Stimulated activated CD8-positive, alpha-beta memory T cell treated with anti-CD3 and anti-CD28 coated beads, Interleukin-7, amount 100 ng/mL, for 4 hours (primary cell): ENCODE measurements at regions not wholly inside any gene's neighbourhood (a gene's known extent, or its start where the extent isn't known, plus 50 kb on each side); places are given as distances from the start of the nearest gene placed in this dataset.
"Not testable (repeated sequence)": the region's sequence is repeated elsewhere in the genome, so short reads cannot be mapped to it uniquely, and the experiment has no call there.

Experiments
- DNase-seq, 2 donors: peaks; one replicate each; pipeline ENCODE4 v3.0.0-alpha.2; 2020; ENCODE audit warnings: low read depth in 2 of 2

DNA sequence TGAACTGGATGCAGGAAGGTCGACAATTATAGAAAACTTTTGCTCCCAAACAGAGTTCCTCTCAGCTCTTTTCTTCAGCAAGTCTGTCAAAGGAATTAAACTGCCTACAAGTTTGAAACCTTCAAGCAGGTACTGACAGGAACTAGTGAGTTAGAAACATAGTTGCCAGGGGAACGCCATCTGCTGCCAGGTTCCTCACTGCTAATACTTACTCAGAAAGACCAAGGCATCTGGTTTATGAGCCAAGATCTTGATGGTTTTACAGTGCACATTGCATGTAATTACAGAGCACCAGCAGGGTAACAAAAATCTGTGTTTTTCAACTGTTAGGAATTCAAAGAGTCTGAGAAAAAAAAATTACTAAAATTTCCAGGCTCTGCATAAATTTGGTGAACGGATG, 300.0 kb upstream of the NRG3 start:
- DNase-seq, result no peak

DNA sequence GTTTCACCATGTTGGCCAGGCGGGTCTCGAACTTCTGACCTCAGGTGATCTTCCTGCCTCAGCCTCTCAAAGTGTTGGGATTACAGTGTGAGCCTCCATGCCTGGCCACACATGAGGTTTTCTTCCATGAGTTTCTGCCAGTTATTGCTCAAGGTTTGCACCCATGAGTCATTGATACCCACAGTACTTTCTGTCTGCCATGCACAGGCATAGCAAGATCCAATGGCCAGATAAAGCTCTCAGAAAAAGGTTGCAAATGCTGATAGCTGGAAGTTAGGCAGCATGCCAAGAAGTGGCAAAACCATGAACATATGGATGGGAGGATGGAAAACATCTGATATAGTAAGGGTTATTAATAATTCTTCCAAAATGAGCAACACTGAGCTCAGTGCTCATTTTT, 298.7 kb upstream of the NRG3 start:
- DNase-seq, result no peak

DNA sequence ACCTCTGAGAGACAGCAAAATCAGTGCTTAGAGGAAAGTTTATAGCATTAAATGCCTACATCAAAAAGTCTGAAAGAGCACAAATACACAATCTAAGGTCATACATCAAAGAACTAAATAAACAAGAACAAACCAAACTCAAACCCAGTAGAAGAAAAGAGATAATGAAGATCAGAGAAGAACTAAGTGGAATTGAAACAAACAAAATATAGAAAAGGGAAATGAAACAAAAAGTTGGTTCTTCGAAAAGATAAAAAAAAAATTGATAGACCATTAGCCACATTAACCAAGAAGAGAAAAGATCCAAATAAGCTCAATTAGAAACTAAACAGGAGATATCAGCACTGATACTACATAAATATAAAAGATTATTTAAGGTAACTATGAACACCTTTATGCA, 280.0 kb upstream of the NRG3 start:
- DNase-seq, result no peak

DNA sequence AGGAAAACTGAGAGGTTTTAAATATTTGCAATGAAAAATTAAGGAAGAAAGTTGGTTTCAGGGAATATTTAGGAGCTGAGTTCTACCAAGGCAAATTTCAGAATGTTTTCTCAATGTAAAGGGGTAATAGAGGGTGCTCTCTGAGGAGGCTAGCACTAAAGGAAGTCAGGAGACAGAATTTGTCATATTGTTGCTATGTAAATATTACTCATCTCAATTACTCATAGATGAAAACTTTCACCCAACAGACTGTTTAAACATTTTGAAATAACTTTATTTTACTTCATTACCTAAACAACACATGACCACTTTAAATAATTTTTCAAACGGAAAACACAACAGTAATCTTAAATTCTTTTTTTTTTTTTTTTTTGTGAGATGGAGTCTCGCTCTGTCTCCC, 274.8 kb upstream of the NRG3 start:
- no peak for DNase-seq

DNA sequence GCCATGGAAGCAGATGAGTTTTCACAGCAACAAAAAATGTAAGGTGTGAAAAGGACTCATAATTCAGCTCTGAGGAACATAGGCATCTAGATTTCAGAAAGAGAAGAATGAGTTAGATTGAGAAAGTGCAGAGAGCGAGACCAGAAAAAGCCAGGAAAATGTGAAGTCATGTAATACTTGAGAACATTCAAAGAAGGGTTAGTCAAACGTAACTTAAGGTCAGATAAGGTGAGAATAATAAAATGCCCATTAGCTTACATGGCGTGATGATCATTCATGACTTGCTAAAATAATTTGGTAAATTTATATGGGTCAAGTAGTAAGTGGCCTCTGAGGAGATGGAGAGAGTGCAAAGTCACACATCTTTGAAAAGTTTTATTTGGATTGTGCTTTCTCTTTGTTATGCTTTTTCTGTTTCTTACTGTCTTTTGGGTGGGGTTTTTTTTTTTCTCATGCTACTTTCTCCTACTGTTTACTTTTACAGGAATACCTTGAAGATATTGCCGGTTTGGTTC, 271.8 kb upstream of the NRG3 start:
- no peak for DNase-seq

DNA sequence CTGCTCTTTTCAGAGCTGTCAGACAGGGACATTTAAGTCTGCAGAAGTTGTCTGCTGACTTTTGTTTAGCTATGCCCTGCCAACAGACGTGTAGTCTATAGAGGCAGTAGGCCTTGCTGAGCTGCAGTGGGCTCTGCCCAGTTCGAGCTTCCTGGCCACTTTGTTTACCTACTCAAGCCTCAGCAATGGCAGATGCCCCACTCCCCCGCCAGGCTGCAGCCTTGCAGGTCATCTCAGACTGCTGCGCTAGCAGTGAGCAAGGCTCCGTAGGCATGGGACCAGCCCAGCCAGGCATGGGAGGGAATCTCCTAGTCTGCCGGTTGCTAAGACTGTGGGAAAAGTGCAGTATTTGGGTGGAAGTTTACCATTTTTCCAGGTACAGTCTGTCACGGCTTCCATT, 230.5 kb upstream of the NRG3 start:
- not testable (repeated sequence) for DNase-seq

DNA sequence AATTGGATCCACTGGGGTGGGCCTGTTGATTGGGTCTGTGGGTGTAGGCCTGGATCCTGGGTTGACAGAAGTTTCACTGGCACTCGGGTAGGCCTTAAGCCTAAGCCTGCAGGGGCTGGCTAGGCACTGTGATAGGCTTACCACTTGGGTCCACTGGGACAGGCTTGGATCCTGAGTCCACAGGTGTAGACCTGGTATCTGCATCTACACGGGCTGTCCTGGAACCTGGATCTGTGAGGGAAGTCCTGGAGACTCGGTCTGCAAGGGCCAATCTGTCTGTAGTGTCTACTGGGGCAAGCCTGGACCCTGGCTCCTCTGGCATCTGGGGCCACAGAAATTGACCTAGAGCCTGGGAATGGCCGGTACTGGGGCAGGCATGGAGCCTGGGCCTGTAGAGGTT, 219.0 kb upstream of the NRG3 start:
- no peak for DNase-seq

DNA sequence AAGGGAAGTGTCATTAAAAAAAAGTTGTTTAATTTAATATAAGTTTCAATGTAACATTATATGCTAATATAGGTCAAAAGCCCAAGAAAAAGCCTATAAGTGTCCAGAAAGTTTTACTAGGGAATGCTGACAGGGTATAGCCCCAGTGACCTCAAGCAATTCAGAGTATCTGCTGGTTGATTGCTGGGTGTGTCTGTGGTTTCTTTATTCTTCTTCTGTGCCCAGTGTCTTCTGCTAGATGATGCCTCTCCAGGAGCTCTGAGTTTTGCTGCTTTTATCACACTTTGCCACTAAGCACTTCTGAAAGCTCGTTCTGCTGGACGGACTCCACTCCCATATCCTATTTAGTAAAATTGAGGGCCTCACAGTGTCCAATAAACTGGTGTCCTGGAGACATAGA, 212.2 kb upstream of the NRG3 start:
- DNase-seq, result no peak

DNA sequence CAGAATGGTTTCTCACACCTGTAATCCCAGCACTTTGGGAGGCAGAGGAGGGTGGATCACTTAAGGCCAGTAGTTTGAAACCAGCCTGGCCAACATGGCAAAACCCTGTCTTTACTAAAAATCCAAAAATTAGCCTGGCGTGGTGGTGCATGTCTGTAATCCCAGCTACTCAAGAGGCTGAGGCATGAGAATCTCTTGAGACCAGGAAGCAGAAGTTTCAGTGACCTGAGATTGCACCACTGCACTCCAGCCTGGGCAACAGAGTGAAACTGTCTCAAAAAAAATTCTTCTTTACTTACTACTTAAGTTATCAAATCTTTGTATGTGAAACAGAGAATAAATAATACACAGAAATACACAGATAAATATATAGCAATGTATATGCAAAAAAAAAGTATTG, 210.2 kb upstream of the NRG3 start:
- DNase-seq, result not testable (repeated sequence)

DNA sequence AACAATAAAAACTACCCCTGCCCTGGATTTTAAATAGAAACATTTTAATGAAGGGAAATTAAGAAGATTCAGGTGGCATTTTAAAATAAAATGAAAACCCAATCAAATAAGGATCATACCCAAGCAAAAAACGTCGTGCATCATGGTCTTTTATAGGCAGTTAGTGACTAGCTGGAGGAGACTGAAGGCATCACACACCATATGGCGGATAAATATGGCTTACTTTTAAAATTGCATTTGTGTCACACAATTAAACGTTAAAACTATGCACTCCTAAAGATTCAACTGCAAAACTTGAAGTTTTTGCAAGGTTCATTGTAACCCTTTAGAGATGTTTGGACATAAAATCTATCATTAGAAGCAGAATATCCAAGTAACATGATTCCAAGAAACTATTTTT, 200.1 kb upstream of the NRG3 start:
- DNase-seq, result no peak

DNA sequence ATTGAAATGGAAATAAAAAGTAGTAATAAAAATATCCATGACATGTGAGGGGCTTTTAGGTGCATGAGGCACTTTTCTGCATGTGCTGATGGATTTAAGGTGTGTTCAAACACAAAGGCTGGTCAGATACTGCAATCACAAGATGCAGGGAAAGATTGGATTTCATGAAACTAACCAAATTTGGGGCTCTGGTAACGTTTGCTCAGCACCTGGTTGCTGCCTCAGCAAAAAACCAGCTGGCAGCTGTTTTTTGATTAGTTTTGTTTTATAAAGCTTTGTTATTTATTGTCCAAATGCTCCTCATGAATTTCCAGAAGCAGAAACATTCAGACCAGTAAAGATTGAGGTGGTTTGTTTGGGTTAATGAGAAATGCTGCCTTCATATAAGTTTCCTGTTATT, 195.7 kb upstream of the NRG3 start:
- no peak for DNase-seq

DNA sequence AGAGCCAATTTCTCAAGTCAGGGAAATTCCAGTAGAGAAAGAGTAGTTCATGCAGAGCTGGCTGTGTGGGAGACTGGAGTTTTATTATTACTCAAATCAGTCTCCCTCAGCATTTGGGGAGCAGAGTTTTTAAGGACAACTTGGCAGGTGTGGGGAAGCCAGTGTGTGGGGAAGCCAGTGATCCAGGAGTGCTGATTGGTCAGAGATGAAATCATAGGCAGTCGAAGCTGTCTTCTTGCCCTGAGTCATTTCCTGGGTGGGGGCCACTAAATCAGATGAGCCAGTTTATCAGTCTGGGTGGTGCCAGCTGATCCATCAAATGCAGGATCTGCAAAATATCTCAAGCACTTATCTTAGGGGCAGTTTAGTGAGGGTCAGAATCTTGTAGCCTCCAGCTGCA, 194.6 kb upstream of the NRG3 start:
- no peak for DNase-seq

DNA sequence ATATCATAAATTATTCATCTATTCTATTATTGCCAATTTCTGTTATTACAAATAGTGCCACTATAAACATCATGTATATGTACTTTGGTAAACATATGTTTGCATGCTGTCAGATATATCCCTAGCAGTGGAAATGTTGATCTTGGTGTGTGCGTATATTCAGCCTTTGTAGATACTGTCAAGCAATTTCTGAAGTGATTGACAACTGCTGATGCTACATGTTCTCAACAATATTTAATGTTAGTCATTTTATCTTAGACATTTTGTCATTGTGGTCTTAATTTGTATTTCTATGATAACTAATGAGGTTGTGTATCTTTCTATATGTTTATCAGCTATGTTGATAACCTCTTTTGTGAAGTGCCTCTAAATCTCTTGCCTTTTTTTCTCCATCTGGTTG, 186.5 kb upstream of the NRG3 start:
- no peak for DNase-seq

DNA sequence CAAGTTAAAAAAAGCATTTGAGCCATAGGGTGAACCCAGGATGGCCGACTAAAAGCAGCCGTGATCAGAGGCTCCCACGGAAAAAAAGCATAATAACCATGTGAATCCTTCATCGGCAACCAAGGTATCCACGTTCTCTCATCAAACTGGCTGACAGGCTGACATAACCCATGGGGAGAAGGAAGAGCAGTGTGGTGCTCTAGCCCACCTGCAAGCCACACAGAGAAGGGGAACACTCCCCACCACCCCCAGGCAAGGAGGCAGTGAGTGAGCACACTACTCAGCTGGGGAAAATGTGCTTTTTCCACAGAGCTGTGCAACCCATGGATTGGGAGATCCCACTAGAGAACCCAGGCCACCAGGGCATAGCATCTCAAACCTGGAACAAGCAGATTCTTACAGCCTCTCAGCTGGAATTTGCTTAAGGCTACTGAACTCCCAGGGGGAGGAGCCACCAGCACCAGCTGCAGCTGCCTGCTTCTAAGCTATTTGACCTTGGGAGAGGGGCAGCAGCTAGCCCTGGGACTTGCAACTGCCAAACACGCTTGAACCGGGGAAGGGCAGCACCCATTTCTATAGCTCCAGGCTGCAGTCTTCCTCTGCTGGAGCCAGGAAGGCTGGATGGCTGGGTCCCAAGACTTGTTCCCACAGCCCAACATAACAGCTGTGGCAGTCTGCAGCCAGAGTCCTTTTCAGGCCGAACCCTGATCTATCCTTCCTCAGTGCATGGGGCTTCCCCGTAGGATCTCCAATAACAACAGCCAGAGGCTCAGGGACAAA, 178.2 kb upstream of the NRG3 start:
- no peak for DNase-seq

DNA sequence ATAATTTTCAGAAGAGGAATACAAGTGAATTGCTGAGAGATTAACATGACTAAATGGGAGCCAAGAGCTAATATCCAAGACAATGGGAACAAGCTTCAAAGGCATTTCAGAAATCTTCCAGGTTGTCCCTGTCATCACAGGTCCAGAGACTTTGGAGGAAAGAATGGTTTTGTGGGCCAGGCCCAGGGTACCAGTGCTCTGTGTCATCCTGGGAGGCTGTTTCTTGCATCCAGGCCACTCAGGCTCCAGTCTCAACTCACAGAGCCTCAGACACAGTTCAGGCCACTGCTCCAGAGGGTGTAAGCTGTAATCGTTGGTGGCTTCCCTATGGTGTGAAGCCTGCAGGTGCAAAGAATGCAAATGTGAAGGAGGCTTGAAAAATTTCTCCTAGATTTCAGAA, 170.4 kb upstream of the NRG3 start:
- no peak for DNase-seq

DNA sequence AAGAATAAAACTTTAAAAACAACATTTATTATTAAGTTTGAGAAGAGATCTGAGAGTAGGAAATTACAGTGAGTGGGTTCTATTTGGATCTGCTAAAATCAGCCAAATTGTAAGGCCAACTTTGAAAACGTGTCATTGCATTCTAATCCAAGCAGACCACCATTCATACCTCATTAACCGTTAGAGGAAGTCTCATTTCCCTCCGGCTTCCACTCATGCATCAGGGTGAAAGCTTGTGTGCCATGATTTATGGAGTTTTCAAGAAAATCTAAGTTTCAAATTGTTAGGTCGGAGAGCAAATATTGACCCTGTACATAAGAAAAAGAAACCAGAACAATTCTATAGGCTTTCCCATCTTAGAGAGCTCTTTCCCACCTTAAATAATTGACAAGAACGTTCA, 166.6 kb upstream of the NRG3 start:
- DNase-seq, result no peak

DNA sequence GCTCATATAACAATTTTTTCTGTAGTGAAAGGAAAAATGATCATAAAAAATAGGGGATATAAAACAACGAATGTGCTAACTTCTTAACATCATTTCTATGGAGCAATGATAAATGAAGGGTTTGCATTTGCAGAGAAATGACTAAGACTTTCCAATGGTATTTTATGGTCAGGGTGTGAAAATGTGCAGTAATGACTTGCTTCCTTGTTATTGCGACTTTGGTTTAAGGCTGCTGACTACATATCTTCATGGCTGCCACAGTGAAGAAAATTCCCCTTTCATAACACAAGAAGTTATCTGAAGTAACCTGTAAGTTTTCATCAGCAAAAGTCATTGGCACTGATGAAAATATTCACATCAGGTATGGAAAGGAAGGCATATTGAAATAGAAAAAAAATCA, 166.1 kb upstream of the NRG3 start:
- no peak for DNase-seq

DNA sequence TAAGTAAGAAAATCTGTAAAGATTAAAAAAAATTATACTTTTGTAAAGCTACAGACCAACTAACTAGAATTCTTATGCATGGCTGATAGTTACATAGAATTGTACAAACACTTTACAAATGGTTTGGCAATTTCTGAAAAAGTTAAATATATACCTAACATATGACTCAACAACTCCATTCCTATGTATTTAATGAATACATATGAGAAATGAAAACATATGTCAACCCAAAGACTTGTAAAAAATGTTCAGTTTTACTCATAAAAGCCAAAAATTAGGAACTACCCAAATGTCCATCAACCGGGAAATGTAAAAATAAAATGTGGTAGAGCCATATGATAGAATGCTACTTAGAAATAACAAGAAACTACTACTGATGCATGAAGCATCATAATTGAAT, 152.6 kb upstream of the NRG3 start:
- no peak for DNase-seq

DNA sequence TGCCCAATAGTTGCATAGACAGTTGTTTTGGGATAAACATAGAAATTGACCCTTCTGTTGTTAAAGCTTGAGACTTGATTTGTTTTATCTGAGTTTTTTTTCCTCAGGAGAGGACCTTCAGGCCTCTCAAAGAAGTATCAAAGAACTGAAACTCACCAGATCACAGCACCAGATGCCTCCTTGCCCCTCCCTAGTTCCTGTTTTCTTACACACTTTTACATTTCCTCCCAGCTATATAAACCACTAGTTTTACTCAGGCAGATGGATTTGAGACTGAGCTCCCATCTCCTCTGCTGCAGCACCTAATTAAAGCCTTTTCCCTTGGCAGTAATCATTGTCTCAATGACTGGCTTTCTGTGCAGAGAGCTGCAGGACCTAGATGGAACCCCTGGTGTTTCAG, 150.6 kb upstream of the NRG3 start:
- DNase-seq, result no peak

DNA sequence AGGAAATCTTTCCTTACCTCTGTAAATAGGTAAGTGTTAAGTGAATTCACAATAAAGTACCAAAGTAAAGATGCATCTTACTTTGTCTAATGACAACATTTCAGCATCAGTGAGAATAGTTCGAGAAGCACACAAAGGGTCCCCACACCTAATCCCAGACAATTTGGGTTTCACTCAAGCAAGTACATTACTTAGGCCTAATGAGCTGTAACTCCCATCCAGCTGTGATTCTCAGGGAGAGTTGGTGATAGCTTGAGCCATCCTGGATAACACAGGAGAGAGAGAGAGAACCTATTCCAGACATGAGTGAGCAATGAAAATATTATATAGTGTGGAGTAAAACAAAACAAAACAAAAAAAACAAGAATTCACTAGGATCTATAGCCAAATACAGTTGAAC, 149.1 kb upstream of the NRG3 start:
- no peak for DNase-seq

DNA sequence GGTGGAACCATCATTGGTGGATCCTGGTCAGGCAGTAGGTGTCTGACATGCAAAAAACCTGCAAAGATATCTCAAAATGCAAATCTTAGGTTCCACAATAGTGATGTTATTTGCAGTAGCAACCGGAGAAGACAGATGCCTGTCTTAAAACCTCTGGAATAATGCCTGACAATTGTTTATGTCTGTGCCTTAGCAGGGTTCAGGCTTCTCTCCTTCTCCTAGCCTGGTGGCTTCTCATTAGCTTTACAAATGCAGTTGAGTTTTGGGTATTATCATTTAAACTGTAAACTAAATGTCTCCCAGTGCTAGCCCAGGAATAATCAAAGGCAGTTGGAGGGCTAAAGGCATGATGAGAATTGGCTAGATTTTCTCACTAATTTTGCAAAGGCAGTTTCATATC, 146.3 kb upstream of the NRG3 start:
- no peak for DNase-seq

DNA sequence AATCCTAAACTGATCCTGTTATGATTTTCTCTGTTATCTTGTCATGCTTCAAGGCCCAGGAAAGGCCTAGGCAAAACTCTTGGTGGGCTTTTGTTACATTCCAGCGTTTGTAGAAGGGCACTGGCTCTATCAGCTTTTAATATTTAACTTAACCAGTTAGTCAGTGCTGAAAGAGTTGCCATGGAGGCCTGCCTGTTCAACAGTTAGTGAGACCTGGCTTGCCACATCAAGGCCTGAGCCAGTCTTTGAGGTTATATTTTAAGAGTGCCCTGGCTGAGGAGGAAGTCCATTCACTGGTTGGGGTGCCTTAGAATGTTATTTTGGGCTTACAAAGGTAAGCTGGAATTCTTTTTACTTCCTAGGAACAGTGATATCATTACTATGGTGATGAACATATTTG, 144.1 kb upstream of the NRG3 start:
- DNase-seq, result no peak

DNA sequence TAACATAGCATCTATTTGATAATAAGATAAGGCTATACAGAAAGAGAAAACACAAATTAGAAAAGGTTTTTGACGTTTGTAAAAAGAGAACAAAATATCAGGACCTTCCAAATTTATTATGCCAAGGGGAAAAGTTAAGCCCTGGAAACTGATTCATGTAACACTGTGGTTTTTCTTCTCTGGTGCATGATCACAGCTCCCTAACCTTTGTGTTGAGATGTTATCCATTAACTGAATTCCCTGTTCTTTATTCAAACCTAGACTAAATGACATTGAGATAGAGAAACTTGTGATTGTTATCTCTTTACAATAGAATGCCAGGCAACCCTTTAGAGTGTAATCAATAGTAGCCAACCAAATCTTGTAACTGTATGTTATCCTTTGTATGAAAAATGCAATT, 141.5 kb upstream of the NRG3 start:
- no peak for DNase-seq

DNA sequence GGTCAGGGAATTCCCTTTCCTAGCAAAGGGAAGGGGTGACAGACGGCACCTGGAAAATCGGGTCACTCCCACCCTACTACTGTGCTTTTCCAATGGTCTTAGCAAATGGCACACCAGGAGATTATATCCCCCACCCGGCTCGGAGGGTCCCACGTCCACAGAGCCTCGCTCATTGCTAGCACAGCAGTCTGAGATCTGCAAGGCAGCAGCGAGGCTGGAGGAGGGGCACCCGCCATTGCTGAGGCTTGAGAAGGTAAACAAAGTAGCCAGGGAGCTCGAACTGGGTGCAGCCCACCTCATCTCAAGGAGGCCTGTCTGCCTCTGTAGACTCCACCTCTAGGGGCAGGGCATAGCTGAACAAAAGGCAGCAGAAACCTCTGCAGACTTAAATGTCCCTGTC, 139.8 kb upstream of the NRG3 start:
- DNase-seq, result not testable (repeated sequence)
